Mesodermal cell (in vitro differentiated cells): ENCODE measurements at regions not wholly inside any gene's neighbourhood (a gene's known extent, or its start where the extent isn't known, plus 50 kb on each side); places are given as distances from the start of the nearest gene placed in this dataset.

Source experiments
- H3K27ac ChIP-seq: 2 replicates; pipeline ENCODE4 v1.7.0; 2013; ENCODE audit warnings: mild to moderate bottlenecking, low read depth, low read length, moderate library complexity; ENCODE audit not compliant: severe bottlenecking
- H3K36me3 ChIP-seq: 2 replicates; pipeline ENCODE4 v1.7.1; 2013; ENCODE audit warnings: mild to moderate bottlenecking, low read length, moderate library complexity; ENCODE audit not compliant: control insufficient read depth, insufficient read depth
- H3K4me1 ChIP-seq: one replicate; pipeline ENCODE4 v1.7.1; 2013; ENCODE audit warnings: mild to moderate bottlenecking, low read length; ENCODE audit not compliant: insufficient read depth, control insufficient read depth, poor library complexity, severe bottlenecking
- H3K4me3 ChIP-seq: 2 replicates; pipeline ENCODE4 v1.7.0; 2013; ENCODE audit warnings: low read length, control low read depth, mild to moderate bottlenecking; ENCODE audit not compliant: insufficient read depth, poor library complexity, severe bottlenecking; ENCODE audit errors: extremely low read depth
- H3K9me3 ChIP-seq: 2 replicates; pipeline ENCODE4 v1.7.1; 2013; ENCODE audit warnings: mild to moderate bottlenecking, low read length, moderate library complexity; ENCODE audit not compliant: control insufficient read depth
- WGBS, 2 experiments: methylation state at CpG; one replicate each; pipeline ENCODE4 v1.1.5; 2013; ENCODE audit warnings: missing lambda C conversion rate in 2 of 2; ENCODE audit not compliant: insufficient coverage in 2 of 2; 5-methylcytosine and 5-hydroxymethylcytosine counted together

- Histone ChIP-seq H3K9me3 (no peaks in the 10 kb centered on the region), H3K36me3 (no peaks in the 10 kb centered on the region), H3K4me1 (no peaks in the 10 kb centered on the region), H3K27ac (no peak overlapping the region), H3K4me3 (no peak overlapping the region)
- 79 to 95% methylated on average over 2 of the region's 2 CpGs for WGBS, 2 experiments
Measured at GRCh38 chr1:103424650-103425049, 100.8 kb upstream of the RNPC3 start.

DNA sequence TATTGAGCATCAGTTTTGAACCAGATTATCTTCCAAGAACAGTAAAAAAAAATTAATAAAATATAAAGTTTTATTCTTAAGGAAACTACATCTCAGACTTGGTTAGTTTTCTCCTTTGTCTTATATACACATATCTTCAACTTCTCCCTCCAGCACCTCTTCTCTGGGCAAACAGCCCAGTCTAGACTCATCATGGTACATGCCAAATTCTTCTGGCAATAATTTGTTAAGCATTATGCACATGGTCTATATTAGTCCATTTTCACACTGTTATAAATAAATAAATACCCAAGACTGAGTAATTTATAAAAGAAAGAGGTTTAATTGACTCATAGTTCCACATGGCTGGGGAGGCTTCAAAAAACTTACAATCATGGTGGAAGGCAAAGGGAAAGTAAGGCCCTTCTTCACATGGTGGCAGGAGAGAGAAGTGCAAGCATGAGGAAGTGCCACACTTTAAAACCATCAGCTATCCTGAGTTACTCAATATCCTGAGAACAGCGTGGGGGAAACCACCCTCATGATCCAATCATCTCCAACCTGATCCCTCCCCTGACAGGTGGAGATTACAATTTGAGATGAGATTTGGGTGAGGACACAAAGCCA is 108.7 kb upstream of the RNPC3 start:
- H3K4me1 ChIP-seq: no peaks in the 10 kb centered on the region
- no CpG with 5 or more reads among the region's 1 CpG for WGBS, 2 experiments
- no peaks in the 10 kb centered on the region for H3K9me3 ChIP-seq
- no peak overlapping the region for H3K4me3 ChIP-seq
- H3K36me3 ChIP-seq: no peaks in the 10 kb centered on the region
- no peak overlapping the region for H3K27ac ChIP-seq

GRCh38 chr1:103387898-103388297 is 137.6 kb upstream of the RNPC3 start:
- Histone ChIP-seq H3K27ac (no peak overlapping the region), H3K9me3 (no peaks in the 10 kb centered on the region), H3K36me3 (no peaks in the 10 kb centered on the region), H3K4me3 (no peak overlapping the region), H3K4me1 (no peaks in the 10 kb centered on the region)
- WGBS, 2 experiments: 83 to 100% methylated on average over 1 of the region's 1 CpG

DNA sequence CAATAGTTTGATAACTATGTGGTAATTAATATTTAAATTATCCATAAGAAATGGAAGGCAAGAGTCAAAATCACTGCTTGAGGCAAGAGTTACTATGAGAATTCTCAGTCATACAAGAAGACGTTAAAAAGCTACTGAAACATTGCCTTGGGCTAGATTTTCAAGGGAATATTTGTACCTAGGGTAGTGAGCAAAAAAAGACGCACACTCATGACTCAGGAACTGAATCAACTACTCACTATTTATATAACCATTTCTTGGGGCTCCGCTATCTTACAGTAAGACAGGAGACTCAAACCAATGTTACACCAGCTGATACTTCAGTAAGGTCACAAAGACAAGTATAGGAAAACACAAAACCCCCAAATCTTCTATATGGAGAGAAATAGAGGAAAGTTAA is 151.5 kb upstream of the RNPC3 start:
- Histone ChIP-seq H3K9me3 (no peaks in the 10 kb centered on the region), H3K36me3 (no peaks in the 10 kb centered on the region), H3K4me1 (no peaks in the 10 kb centered on the region), H3K27ac (no peak overlapping the region), H3K4me3 (no peak overlapping the region)
- WGBS, 2 experiments: 92% methylated on average over 1 of the region's 3 CpGs; no CpG with 5 or more reads in 1 of the 2 experiments

DNA sequence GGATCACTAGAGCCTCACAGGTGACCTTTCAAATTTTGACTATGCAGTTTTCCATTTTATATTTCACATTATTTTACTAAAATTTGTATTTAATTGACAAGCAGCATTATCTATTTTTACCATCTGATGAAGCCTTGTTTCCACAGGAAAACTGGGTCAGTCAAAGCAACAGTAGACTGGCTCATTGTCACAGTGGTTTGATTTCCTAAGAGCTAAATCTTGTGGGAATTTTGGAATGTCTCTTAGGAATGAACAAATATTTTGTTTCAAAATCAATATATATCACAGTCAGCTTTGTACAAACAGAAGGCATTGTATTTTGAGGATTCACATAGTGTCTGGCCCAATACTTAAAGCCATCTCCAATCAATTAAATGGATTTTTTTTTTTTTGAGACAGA is 152.6 kb upstream of the RNPC3 start:
- Histone ChIP-seq H3K36me3 (no peaks in the 10 kb centered on the region), H3K4me1 (no peaks in the 10 kb centered on the region), H3K4me3 (no peak overlapping the region), H3K9me3 (no peaks in the 10 kb centered on the region), H3K27ac (no peak overlapping the region)

DNA sequence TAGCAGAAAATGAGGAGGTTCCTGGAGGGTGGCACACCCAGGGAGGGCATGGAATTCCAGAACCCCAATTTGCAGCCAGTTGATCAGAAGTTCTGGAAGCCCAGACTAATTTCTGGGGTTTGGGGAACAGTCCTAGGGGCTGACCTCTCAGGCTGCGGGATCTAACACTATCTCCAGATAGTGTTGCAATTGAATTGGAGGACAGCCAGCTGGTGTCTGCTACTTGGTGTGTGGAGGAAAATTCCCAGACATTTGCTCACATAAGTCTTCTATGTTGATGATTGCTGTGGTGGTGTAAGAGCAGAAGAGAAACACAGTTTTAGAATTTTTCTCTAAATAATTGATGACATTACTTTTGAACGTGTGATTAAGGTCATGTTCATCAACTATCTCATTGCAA is 154.3 kb upstream of the RNPC3 start:
- Histone ChIP-seq H3K4me3 (no peak overlapping the region), H3K36me3 (no peaks in the 10 kb centered on the region), H3K27ac (no peak overlapping the region), H3K4me1 (no peaks in the 10 kb centered on the region), H3K9me3 (no peaks in the 10 kb centered on the region)
- WGBS, 2 experiments: 100% methylated on average over 1 of the region's 2 CpGs; no CpG with 5 or more reads in 1 of the 2 experiments

DNA sequence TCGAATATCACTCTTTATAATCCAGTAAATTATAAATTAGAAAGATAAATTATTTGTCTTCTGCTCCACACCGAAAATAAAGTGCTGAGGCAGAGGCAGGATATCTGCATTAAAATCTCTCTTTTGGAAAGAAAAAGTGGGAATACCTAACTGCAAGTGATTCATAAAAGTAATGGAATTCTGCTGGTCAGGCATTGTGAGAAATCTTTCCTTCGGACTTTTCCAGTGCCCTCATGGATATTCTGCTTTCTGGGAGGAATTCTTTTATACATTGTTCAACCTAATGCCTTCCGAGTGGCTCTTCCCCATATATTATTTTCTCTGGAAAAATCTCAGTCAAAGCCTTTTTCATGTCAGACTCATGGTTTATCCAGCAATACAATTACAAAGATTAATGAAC is 158.3 kb upstream of the RNPC3 start:
- H3K36me3 ChIP-seq: no peaks in the 10 kb centered on the region
- H3K4me1 ChIP-seq: no peaks in the 10 kb centered on the region
- no peak overlapping the region for H3K4me3 ChIP-seq
- H3K27ac ChIP-seq: no peak overlapping the region
- 100% methylated on average over 1 of the region's 4 CpGs for WGBS, 2 experiments
- no peaks in the 10 kb centered on the region for H3K9me3 ChIP-seq

DNA sequence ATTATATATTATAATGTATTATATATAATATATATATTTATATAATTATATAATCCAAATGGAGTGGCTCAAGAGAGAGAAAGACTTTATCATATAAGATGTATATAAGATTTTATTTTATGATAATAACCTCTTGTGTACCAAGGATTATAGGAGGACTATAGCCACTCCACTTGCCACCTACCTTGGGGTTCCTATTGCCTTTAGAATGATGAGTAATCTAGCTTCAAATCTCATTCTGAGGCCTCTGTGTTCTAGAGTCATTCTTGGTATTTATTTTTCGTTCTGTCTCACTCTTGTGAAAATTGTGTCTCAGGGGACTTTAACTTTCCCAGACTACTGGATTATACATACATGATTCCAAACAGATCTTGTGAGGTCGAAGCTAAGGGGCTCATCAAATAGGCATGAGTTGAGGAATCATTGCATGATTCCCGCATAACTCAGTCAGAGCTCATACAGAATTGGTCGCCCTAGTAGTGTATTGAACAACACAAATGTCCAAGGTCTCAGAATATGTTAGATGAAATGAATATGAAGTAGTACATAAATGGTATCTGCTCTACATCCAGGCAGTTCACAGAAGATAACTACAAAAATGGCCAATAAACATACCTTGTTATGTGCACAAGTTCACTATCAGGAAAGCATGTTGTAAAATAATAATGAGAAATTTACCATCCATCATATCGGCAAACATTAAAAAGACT is 159.5 kb upstream of the RNPC3 start:
- Histone ChIP-seq H3K27ac (no peak overlapping the region), H3K9me3 (no peaks in the 10 kb centered on the region), H3K4me3 (no peak overlapping the region), H3K36me3 (no peaks in the 10 kb centered on the region), H3K4me1 (no peaks in the 10 kb centered on the region)
- WGBS, 2 experiments: 80 to 100% methylated on average over 1 to 2 of the region's 5 CpGs

- no peaks in the 10 kb centered on the region for H3K9me3 ChIP-seq
- H3K27ac ChIP-seq: no peak overlapping the region
- no peak overlapping the region for H3K4me3 ChIP-seq
- no peaks in the 10 kb centered on the region for H3K4me1 ChIP-seq
- WGBS, 2 experiments: no CpG with 5 or more reads among the region's 5 CpGs
- no peaks in the 10 kb centered on the region for H3K36me3 ChIP-seq
Measured at GRCh38 chr1:103363008-103363365, 162.5 kb upstream of the RNPC3 start.

GRCh38 chr1:103362348-103363007 is 163.0 kb upstream of the RNPC3 start:
- H3K4me3 ChIP-seq: no peak overlapping the region
- no CpG with 5 or more reads among the region's 4 CpGs for WGBS, 2 experiments
- no peaks in the 10 kb centered on the region for H3K4me1 ChIP-seq
- H3K9me3 ChIP-seq: no peaks in the 10 kb centered on the region
- no peak overlapping the region for H3K27ac ChIP-seq
- H3K36me3 ChIP-seq: no peaks in the 10 kb centered on the region

GRCh38 chr1:103353391-103353790 is 172.1 kb upstream of the RNPC3 start:
- WGBS, 2 experiments: no CpG with 5 or more reads among the region's 1 CpG
- Histone ChIP-seq H3K27ac (no peak overlapping the region), H3K36me3 (no peaks in the 10 kb centered on the region), H3K4me1 (no peaks in the 10 kb centered on the region), H3K4me3 (no peak overlapping the region), H3K9me3 (no peaks in the 10 kb centered on the region)
